ENCODE measurements at regions not wholly inside any gene's neighbourhood (a gene's known extent, or its start where the extent isn't known, plus 50 kb on each side); places are given as distances from the start of the nearest gene placed in this dataset.

GRCh38 chr3:153285194-153285641 is 123.2 kb downstream of the RAP2B start:
- H3K36me3 Mint-ChIP-seq (ENCODE audit: unreplicated experiment): no peaks in the 10 kb centered on the region
- H3K27me3 Mint-ChIP-seq (ENCODE audit: unreplicated experiment): no peaks in the 10 kb centered on the region
- no peak overlapping the region for H3K27ac Mint-ChIP-seq (ENCODE audit: unreplicated experiment)
- TF ChIP-seq CTCF (IDR thresholded peaks at IDR 0.05; ENCODE audit: partially characterized antibody, unreplicated experiment): no peak
- DNase-seq: no peak
- no peak overlapping the region for H3K4me3 Mint-ChIP-seq (ENCODE audit: unreplicated experiment)
- H3K9me3 Mint-ChIP-seq (ENCODE audit: unreplicated experiment): no peaks in the 10 kb centered on the region
- no peaks in the 10 kb centered on the region for H3K4me1 Mint-ChIP-seq (ENCODE audit: low read depth, unreplicated experiment)

GRCh38 chr3:153285982-153286381 is 124.0 kb downstream of the RAP2B start:
- DNase-seq: no peak
- no peaks in the 10 kb centered on the region for H3K4me1 Mint-ChIP-seq (ENCODE audit: low read depth, unreplicated experiment)
- H3K36me3 Mint-ChIP-seq (ENCODE audit: unreplicated experiment): no peaks in the 10 kb centered on the region
- TF ChIP-seq CTCF (IDR thresholded peaks at IDR 0.05; ENCODE audit: partially characterized antibody, unreplicated experiment): no peak
- H3K9me3 Mint-ChIP-seq (ENCODE audit: unreplicated experiment): no peaks in the 10 kb centered on the region
- no peaks in the 10 kb centered on the region for H3K27me3 Mint-ChIP-seq (ENCODE audit: unreplicated experiment)
- H3K27ac Mint-ChIP-seq (ENCODE audit: unreplicated experiment): no peak overlapping the region
- no peak overlapping the region for H3K4me3 Mint-ChIP-seq (ENCODE audit: unreplicated experiment)

- Mint-ChIP-seq H3K27me3 (ENCODE audit: unreplicated experiment) (no peaks in the 10 kb centered on the region), H3K4me1 (ENCODE audit: low read depth, unreplicated experiment) (no peaks in the 10 kb centered on the region), H3K36me3 (ENCODE audit: unreplicated experiment) (no peaks in the 10 kb centered on the region), H3K27ac (ENCODE audit: unreplicated experiment) (no peak overlapping the region), H3K9me3 (ENCODE audit: unreplicated experiment) (no peaks in the 10 kb centered on the region), H3K4me3 (ENCODE audit: unreplicated experiment) (no peak overlapping the region)
- DNase-seq: no peak
- no peak for TF ChIP-seq CTCF (IDR thresholded peaks at IDR 0.05; ENCODE audit: partially characterized antibody, unreplicated experiment)
These were observed 125.0 kb downstream of the RAP2B start for GRCh38 chr3:153287017-153287416.

GRCh38 chr3:153289334-153289808 is 127.3 kb downstream of the RAP2B start:
- H3K4me1 Mint-ChIP-seq (ENCODE audit: low read depth, unreplicated experiment): no peaks in the 10 kb centered on the region
- no peak overlapping the region for H3K4me3 Mint-ChIP-seq (ENCODE audit: unreplicated experiment)
- H3K27me3 Mint-ChIP-seq (ENCODE audit: unreplicated experiment): no peaks in the 10 kb centered on the region
- no peak for DNase-seq
- no peaks in the 10 kb centered on the region for H3K9me3 Mint-ChIP-seq (ENCODE audit: unreplicated experiment)
- no peaks in the 10 kb centered on the region for H3K36me3 Mint-ChIP-seq (ENCODE audit: unreplicated experiment)
- no peak overlapping the region for H3K27ac Mint-ChIP-seq (ENCODE audit: unreplicated experiment)
- no peak for TF ChIP-seq CTCF (IDR thresholded peaks at IDR 0.05; ENCODE audit: partially characterized antibody, unreplicated experiment)

GRCh38 chr3:153290268-153291015 is 128.4 kb downstream of the RAP2B start:
- no peaks in the 10 kb centered on the region for H3K27me3 Mint-ChIP-seq (ENCODE audit: unreplicated experiment)
- no peaks in the 10 kb centered on the region for H3K4me1 Mint-ChIP-seq (ENCODE audit: low read depth, unreplicated experiment)
- TF ChIP-seq CTCF (IDR thresholded peaks at IDR 0.05; ENCODE audit: partially characterized antibody, unreplicated experiment): no peak
- H3K36me3 Mint-ChIP-seq (ENCODE audit: unreplicated experiment): no peaks in the 10 kb centered on the region
- no peak for DNase-seq
- no peak overlapping the region for H3K27ac Mint-ChIP-seq (ENCODE audit: unreplicated experiment)
- H3K9me3 Mint-ChIP-seq (ENCODE audit: unreplicated experiment): no peaks in the 10 kb centered on the region
- H3K4me3 Mint-ChIP-seq (ENCODE audit: unreplicated experiment): no peak overlapping the region
